ENCODE measurements at regions not wholly inside any gene's neighbourhood (a gene's known extent, or its start where the extent isn't known, plus 50 kb on each side); places are given as distances from the start of the nearest gene placed in this dataset.
A peak's percentile ranks its signal among the peaks of the same experiment; 100 is the strongest.

- no peak for DNase-seq (ENCODE audit: low spot score)
These were observed 109.1 kb upstream of the TNS3 start for GRCh38 chr7:47690902-47691558.

GRCh38 chr7:47689558-47689957, 107.6 kb upstream of the TNS3 start:
- no peak for DNase-seq (ENCODE audit: low spot score)

DNA sequence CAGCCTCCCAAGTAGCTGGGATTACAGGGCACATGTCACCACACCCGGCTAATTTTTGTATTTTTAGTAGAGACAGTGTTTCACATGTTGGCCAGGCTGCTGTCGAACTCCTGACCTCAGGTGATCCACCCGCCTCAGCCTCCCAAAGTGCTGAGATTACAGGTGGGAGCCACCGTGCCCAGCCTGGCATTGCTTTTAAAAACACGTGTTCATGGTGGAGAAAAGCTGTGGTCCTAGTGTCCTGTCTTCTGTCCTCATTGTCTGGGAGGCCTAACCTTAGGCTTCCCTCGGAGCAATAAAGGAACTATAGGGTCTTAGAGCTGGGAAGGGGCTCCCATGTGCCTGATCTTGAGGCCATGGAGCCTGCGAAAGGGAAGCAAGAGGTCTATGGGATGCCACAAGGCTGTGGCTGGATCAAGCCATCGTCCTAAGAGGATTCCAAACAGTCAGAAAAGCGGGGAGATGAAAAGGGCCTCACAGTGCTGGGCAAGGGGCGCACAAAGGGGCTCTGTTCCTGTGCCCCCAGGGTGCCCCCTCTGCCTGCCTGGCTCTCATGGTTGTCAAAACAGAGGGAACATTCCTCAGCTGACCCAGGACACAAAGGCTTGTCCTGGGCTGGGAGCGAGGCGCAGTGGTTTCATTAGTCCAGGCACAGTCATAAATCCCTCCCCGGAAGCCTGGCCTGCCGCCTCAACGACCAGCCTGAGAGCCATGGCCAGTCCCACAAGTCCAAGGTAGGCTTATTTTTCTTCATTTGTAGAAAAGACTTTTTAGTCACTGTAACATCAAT, 106.6 kb upstream of the TNS3 start:
- no peak for DNase-seq (ENCODE audit: low spot score)

GRCh38 chr7:47685712-47686376, 103.9 kb upstream of the TNS3 start:
- no peak for DNase-seq (ENCODE audit: low spot score)

DNA sequence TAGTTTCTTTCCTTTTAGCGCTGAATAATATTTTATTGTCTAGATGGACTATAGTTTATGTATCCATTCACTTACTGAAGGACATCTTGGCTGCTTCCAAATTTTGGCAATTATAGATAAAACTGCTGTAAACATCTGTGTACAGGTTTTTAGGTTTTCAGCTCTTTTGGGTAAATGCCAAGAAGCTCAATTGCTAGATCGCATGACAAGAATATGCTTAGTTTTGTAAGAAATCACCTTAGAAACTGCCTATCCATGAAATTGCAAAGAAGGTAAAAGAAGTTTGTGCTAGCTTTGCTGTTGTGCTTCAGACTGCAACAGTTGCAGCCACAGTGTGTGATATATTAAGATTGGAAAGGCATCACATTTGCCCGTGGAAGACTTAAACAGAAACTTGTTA, 103.2 kb upstream of the TNS3 start:
- no peak for DNase-seq (ENCODE audit: low spot score)

GRCh38 chr7:47684728-47685127, 102.8 kb upstream of the TNS3 start:
- no peak for DNase-seq (ENCODE audit: low spot score)

DNA sequence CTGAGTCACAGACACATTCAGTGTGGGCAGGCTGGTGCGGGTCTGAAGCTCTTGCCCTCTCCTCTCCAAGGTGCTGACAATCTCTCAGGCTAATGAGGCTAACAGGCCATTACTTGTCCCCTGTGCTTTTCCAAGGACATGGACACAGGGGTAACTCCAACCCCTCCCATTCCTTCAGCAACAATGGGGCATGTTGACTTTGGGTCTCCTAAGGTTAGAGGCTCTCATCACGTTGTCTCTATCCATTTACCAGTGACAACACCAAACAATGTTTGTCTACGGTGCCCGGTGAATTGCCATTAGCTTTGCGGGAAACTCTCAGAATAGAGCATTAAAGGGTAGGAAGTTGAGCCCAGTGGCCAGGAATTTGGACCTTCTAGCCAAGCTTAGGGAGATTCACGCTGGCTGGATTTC, 101.6 kb upstream of the TNS3 start:
- DNase-seq (ENCODE audit: low spot score), result no peak

DNA sequence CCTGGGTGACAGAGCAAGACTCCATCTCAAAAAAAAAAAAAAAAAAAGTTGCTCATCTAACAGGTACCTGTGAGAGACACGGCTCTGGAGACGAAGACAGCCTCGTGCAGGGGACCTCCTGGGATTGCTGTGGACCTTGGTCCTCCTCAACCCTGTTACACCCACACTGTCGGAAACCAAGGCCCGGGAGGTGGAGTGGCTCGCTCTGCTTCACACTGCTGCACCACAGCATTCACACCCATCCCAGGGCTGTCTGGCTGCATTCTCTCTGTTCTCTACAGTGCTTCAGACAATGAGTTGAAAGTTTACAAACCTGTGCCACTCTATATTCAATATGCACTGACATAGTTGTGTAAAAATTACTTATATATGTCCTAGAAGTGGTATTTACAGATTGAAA, 101.0 kb upstream of the TNS3 start:
- DNase-seq (ENCODE audit: low spot score), result no peak

DNA sequence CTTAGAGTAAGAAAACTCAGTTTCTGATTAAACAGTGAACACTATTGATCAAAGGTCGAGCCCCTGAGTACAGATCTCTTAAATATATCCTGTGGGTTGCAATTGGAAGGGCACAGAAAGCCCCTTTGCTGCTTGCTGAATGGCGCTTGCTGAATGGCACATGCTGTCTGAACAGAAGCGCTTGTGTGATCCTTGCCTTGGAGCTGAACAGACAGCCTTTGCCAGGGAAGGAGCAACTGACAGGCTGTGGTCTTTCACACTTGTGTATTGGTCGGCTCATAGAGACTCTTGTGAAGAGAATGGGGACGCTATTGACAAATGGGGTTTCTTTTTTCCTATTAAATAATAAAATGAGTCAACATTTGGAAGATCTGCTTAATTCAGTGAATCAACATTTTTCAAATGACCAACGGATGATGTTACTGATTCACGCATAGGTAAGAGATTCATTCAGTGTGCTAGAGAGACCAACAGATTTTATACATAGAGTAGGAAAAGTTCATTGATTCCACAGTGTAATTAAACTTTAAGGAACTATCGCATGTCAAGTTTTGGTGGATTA, 99.4 kb upstream of the TNS3 start:
- DNase-seq (ENCODE audit: low spot score), result no peak

GRCh38 chr7:47678641-47679380, 96.9 kb upstream of the TNS3 start:
- no peak for DNase-seq (ENCODE audit: low spot score)

DNA sequence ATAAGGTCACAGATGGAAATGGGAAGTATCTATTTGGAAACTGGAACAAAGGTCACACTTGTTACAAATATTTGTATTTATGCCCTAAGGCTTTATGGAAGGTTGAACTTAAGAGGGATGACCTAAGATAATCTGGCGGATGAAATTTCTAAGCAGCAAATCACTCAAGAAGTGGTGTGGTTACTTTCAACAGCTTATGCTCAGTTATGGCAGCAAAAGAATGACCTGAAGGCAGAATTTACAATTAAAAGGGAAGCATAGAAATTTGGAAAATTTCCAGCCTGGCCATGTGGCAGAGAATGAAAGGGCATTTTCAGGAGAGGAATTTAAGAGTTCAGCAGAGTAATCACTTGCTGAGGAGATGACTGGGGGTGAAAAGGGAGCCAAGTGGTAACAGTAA, 95.8 kb upstream of the TNS3 start:
- no peak for DNase-seq (ENCODE audit: low spot score)

GRCh38 chr7:47677093-47677492, 95.2 kb upstream of the TNS3 start:
- no peak for DNase-seq (ENCODE audit: low spot score)

- no peak for DNase-seq (ENCODE audit: low spot score)
These were observed 91.1 kb upstream of the TNS3 start for GRCh38 chr7:47672977-47673381.

DNA sequence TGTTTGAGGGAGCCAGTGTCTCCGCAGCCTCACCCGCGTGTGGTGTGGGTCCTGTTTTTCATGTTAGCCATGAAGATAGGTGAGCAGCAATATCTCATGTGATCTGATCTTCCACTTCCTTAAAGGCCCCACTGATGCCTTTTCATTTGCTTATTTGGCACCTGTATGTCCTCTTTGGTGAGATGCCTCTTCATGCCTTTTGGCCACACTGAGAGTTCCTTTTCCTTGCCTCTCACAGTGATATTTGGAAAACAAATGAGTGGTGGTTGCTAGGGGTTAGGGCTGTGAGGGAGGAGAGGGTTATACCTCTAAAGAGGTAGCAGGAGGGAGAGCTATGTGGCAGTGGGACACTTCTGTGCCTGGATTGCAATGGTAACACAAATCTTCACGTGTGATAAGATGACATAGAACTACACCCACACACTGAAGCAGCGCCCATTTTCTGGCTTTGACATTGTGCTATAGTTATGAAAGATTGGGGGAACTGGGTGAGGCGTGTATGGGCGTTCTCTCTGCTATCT, 90.4 kb upstream of the TNS3 start:
- no peak for DNase-seq (ENCODE audit: low spot score)

GRCh38 chr7:47671358-47671757, 89.4 kb upstream of the TNS3 start:
- no peak for DNase-seq (ENCODE audit: low spot score)

DNA sequence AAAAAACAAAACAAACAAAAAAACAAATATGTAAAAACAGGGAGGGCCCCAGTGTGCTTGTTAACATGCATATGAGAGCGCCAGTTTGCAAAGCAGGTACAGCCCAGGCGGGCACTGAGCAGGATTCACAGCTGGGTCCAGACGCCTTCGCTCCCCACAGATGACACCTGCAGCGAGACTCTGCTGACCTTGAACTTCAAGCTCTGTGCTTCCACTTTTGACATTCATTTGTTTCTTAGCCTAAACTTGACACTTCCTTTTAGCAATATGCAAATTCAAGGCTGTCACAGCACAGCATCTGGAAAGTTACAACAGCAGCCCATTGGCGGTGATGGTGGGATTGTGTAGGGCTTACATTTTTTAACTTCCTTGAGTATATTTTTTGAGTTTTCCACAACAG, 88.8 kb upstream of the TNS3 start:
- no peak for DNase-seq (ENCODE audit: low spot score)

GRCh38 chr7:47669901-47670384, 88.0 kb upstream of the TNS3 start:
- DNase-seq (ENCODE audit: low spot score), result no peak

DNA sequence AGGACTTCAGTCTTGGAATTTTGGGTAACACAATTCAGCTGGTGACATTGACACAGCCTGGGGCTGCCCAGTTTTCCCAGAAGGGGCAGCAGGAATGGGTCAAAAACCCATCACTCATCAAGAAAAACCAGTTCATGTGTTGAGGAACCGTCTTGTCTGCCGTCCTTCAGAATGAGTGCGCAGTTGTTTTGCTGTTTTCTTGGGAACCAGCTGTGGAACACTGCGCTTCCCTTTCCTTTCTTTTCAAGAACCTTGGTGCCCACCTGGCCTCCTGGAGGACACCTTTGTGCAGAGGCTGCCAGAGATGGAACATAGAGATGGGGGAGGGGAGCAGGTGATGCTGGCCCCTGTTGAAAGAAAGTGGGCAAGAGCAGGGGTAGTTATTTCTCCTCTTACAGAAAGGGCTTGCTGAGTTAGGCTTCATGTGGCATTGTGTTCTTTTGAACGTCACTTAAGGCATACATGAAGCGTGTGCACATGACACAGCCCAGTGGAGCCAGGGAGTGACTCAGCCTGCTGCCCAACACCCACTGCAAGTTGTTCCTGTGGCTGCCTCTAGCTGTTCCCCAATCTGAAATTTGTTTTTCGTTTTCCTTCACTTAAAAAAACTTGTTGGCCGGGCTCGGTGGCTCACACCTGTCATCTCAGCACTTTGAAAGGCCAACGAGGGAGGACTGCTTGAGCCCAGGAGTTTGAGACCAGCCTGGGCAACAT, 87.4 kb upstream of the TNS3 start:
- DNase-seq (ENCODE audit: low spot score), result peak; percentile 88

DNA sequence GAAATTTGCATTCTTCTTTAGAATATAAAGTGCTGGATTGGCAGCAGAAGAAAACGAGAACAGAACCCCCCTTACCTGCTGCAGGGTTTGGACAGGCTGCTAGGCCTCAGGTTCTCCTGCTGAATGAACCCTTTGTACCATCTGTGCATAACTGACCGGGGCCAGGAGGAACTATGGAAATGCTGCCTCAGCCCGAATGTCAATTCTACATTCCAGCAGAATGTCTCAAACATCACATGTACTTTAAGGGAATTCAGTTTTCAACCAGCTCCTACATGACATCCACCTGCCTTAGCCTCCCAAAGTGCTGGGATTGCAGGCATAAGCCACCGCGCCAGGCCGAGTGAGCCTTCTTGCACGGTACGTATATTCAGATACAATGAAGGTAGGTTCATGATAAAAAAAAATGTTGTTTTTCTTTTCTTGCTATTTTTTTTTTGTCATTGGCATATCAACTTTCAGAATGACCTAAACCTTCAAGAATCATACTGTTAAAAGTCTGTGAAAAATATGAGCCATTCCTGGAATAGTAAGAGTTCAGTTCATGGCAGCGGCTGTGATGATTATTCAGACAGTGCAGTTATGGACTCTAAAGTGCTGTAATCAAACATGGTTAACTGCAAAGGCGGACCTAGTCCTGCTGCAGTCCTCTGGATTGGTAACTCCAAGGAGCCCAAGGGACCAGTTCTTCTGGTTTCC, 84.4 kb upstream of the TNS3 start:
- no peak for DNase-seq (ENCODE audit: low spot score)

DNA sequence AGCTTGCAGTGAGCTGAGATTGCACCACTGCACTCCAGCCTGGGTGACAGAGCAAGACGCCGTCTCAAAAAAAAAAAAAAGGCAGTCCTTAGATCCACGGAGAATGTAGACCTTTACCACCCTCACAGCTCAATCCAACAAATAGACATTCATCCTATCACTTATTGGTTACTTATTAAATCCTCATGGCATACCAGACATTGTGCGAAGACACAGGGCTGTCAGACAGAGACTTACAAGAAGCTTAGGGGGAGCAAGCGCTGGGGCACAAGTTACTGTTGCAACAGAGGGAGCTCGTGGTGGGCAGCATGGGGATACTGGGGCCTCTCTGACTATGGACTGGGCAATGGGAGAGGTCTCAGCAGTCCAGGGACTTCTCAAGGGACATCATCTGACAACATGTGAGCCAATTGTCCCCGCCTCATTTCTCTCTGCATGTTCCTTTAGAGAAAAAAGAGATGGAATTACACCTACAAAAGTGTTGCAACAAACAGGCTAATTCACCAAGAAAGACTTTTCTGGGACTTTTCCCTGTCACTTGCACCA, 82.8 kb upstream of the TNS3 start:
- DNase-seq (ENCODE audit: low spot score), result no peak
